Thymus (tissue), 11 donors: ENCODE measurements at regions not wholly inside any gene's neighbourhood (a gene's known extent, or its start where the extent isn't known, plus 50 kb on each side); places are given as distances from the start of the nearest gene placed in this dataset.

Source experiments
- DNase-seq, 9 donors: peaks; one replicate each; pipeline ENCODE4 v3.0.0-alpha.2; 2013; ENCODE audit warnings: low spot score in 9 of 9, low read depth in 6 of 9, missing footprints in 1 of 9
- H3K27ac ChIP-seq, 2 donors: one replicate each; pipeline ENCODE4 v1.5.1; 2013; ENCODE audit warnings: control low read depth in 1 of 2, low read depth in 1 of 2, low read length in 1 of 2, mild to moderate bottlenecking in 1 of 2, moderate library complexity in 1 of 2
- H3K27me3 ChIP-seq, 2 donors: one replicate each; pipeline ENCODE4 v1.5.1; 2013; ENCODE audit warnings: low read length in 1 of 2; ENCODE audit not compliant: control insufficient read depth in 2 of 2, insufficient read depth in 1 of 2
- H3K36me3 ChIP-seq, 2 donors: one replicate each; pipeline ENCODE4 v1.5.1; 2013; ENCODE audit warnings: low read length in 1 of 2, mild to moderate bottlenecking in 1 of 2, moderate library complexity in 1 of 2; ENCODE audit not compliant: control insufficient read depth in 2 of 2, insufficient read depth in 2 of 2
- H3K4me1 ChIP-seq, 2 donors: one replicate each; pipeline ENCODE4 v1.5.1; 2013; ENCODE audit warnings: low read length in 2 of 2; ENCODE audit not compliant: control insufficient read depth in 2 of 2, insufficient read depth in 2 of 2
- H3K4me3 ChIP-seq, 2 donors: one replicate each; pipeline ENCODE4 v1.5.1; 2013; ENCODE audit warnings: low read length in 2 of 2, control low read depth in 1 of 2, mild to moderate bottlenecking in 1 of 2
- H3K9me3 ChIP-seq, 2 donors: one replicate each; pipeline ENCODE4 v1.5.1; 2013; ENCODE audit warnings: low read length in 1 of 2, mild to moderate bottlenecking in 1 of 2; ENCODE audit not compliant: control insufficient read depth in 2 of 2, insufficient read depth in 1 of 2
- WGBS: extraction: QIAGEN DNeasy Blood & Tissue Kit; methylation state at CpG from one replicate; pipeline ENCODE4 v1.1.7; 2013; 5-methylcytosine and 5-hydroxymethylcytosine counted together
- donor health status: healthy.

DNA sequence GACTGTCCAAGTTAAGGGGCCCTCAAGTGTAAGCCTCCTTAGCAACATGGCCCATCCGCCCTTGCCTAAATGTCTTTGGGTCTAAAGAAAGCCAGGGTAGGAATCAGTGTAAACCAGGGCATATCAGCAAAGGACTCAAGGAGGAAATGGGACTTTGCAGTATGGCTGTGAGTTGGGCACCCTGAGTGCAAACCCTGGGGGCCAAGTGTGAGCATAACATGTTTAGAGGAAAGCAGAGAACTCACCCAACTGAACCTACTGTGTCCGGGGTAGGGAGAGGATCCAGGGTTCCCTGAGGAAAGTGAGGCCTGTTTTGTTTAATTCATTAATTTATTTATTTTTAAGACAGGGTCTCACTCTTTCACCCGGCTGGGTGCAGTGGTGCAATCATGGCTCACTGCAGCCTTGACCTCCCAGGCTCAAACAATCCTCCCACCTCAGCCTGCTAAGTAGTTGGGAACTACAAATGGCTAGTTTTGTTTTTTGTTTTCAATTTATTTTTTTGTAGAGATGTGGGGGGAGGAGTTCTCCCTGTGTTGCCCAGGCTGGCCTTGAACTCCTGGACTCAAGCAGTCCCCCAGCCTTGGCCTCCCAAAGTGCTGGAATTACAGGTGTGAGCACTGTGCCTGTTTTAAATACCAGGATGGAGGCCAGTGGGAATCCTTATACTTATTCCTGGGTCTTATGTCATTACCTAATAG lies 51.0 kb upstream of the ACTR3 start:
- no peak overlapping the region for H3K4me3 ChIP-seq
- DNase-seq, result no peak
- no peaks in the 10 kb centered on the region for H3K9me3 ChIP-seq
- 98% methylated on average over 3 of the region's 3 CpGs for WGBS
- H3K36me3 ChIP-seq, result no peaks in the 10 kb centered on the region
- H3K27me3 ChIP-seq, result no peaks in the 10 kb centered on the region
- H3K27ac ChIP-seq, result no peak overlapping the region
- no peaks in the 10 kb centered on the region for H3K4me1 ChIP-seq

DNA sequence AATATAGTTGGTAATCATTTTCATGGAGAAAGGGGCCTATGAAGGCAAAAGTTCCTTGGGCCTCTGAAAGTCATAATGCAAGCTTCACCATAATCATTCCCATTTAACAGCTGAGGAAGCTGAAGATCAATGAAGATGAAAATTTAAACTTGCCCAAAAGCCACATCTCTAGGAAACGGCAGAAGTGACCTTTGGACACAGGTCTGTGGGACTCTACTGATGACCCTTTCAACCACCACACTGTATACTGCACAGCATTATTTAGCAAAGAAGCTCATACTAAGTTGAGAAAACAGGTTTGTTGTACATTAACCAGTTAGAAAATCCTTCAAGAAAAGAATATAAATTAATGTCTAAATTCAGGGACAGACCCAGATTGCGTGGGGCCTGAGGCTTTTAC lies 51.6 kb upstream of the ACTR3 start:
- Histone ChIP-seq H3K36me3 (no peaks in the 10 kb centered on the region), H3K9me3 (no peaks in the 10 kb centered on the region), H3K27me3 (no peaks in the 10 kb centered on the region), H3K27ac (no peak overlapping the region), H3K4me1 (no peaks in the 10 kb centered on the region), H3K4me3 (no peak overlapping the region)
- 99% methylated on average over 2 of the region's 2 CpGs for WGBS
- no peak for DNase-seq

DNA sequence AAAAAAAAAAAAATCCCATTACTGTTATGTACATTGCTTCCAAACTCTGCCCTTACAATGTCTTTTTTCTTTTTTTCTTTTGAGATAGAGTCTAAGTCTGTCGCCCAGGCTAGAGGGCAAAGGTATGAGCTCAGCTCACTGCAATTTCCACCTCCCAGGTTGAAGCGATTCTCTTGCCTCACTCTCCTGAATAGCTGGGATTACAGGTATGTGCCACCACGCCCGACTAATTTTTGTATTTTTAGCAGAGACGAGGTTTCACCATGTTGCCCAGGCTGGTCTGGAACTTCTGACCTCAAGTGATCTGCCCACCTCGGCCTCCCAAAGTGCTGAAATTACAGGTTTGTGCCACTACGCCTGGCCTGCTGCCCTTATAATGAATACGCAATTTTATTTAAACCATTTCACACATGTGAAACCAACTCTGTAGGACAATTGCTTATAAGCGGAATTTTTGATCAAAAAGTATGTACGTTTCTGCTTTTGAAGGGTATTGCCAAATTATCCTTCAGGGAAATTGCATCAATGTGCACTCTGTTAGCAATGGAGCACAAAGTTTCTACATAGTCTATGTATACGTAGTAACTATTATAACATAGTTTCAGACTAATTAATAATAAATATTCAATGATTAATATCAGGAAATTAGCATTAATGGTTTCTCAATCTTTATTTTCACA lies 55.7 kb upstream of the ACTR3 start:
- no peak for DNase-seq
- Histone ChIP-seq H3K4me3 (no peak overlapping the region), H3K4me1 (no peaks in the 10 kb centered on the region), H3K27me3 (no peaks in the 10 kb centered on the region), H3K9me3 (no peaks in the 10 kb centered on the region), H3K36me3 (no peaks in the 10 kb centered on the region), H3K27ac (no peak overlapping the region)
- WGBS, result 97% methylated on average over 11 of the region's 11 CpGs

DNA sequence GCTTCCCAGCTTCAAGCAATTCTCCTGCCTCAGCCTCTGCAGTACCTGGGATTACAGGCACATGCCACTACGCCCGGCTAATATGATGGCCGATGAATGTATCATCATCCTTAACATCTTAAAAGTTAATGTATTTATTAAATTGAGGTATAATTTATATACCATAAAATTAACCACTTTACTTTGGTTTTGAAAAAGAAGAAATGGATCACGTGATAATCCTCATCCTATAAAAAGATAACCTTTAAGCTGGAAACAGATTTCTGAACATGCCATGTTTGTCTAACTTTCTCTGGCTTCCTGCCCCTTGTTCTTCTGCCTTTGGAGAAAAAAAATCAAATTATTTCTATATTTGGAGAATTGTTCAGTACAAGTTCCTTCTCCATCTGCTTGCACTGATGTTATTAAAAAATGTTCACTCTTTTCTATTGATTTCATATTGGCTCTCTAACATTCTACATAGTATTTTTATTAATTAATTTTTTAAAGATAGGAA lies 57.0 kb upstream of the ACTR3 start:
- Histone ChIP-seq H3K9me3 (no peaks in the 10 kb centered on the region), H3K36me3 (no peaks in the 10 kb centered on the region), H3K27ac (no peak overlapping the region), H3K4me1 (no peaks in the 10 kb centered on the region), H3K27me3 (no peaks in the 10 kb centered on the region), H3K4me3 (no peak overlapping the region)
- DNase-seq, result no peak
- 93% methylated on average over 4 of the region's 4 CpGs for WGBS

DNA sequence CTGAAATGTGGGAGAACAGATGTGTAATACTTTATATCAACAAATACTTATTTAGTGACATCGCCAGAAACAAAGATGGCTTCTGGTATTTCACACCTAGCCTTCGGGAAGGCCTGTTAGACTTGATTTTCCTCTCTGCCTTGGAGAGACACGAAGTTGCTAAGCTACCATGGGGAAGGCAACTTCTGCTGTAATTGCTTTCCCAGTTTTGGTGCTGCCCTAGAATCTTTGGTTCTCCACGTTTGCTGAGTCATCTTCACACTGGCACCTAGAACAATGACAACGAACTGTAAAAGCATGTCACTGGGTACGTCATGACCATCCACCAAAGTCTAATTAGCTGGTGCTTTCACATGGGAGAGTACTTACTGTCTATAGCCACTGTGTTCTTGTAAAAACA lies 58.7 kb upstream of the ACTR3 start:
- Histone ChIP-seq H3K27ac (no peak overlapping the region), H3K4me3 (no peak overlapping the region), H3K27me3 (no peaks in the 10 kb centered on the region), H3K4me1 (no peaks in the 10 kb centered on the region), H3K9me3 (no peaks in the 10 kb centered on the region), H3K36me3 (no peaks in the 10 kb centered on the region)
- no peak for DNase-seq
- WGBS, result 87% methylated on average over 6 of the region's 6 CpGs

DNA sequence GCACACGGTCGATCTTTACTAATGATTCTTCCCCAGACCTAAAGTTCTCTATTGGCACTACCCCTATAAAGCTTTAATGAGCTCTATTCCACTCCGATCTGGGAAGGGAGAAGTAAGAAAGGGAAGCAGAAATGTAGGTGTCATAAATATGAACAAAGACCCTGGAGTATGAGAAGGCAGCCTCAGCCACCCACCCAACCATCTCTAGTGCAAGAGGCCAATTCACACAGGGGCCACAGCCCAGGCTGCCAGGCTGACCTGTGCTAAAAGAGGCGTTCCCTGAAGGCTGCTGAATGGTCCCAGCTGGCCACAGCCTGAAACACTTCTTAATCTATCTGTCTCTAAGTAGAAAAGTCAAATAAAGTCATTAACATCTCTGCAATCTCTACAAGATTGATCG lies 60.1 kb upstream of the ACTR3 start:
- Histone ChIP-seq H3K27ac (no peak overlapping the region), H3K36me3 (no peaks in the 10 kb centered on the region), H3K4me1 (no peaks in the 10 kb centered on the region), H3K27me3 (no peaks in the 10 kb centered on the region), H3K4me3 (no peak overlapping the region), H3K9me3 (no peaks in the 10 kb centered on the region)
- 84% methylated on average over 5 of the region's 5 CpGs for WGBS
- no peak for DNase-seq

DNA sequence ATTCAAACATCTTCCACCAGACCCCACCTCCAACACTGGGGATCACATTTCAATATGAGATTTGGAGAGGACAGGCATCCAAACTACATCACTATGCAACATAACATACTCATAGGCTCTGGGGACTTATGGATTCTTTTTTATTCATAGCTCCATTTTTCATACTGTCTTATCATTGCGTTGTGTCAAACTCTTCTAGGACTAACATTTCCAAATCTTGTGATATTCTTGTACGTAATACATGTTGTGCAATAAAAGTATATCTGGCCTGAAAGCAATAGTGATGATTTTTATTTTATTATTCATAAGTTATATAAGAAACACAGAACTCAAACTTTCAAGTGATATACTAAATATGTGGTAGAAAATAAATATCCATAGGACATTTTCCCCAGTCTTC lies 60.6 kb upstream of the ACTR3 start:
- Histone ChIP-seq H3K27me3 (no peaks in the 10 kb centered on the region), H3K9me3 (no peaks in the 10 kb centered on the region), H3K36me3 (no peaks in the 10 kb centered on the region), H3K4me1 (no peaks in the 10 kb centered on the region), H3K4me3 (no peak overlapping the region), H3K27ac (no peak overlapping the region)
- 96% methylated on average over 2 of the region's 2 CpGs for WGBS
- DNase-seq, result no peak

DNA sequence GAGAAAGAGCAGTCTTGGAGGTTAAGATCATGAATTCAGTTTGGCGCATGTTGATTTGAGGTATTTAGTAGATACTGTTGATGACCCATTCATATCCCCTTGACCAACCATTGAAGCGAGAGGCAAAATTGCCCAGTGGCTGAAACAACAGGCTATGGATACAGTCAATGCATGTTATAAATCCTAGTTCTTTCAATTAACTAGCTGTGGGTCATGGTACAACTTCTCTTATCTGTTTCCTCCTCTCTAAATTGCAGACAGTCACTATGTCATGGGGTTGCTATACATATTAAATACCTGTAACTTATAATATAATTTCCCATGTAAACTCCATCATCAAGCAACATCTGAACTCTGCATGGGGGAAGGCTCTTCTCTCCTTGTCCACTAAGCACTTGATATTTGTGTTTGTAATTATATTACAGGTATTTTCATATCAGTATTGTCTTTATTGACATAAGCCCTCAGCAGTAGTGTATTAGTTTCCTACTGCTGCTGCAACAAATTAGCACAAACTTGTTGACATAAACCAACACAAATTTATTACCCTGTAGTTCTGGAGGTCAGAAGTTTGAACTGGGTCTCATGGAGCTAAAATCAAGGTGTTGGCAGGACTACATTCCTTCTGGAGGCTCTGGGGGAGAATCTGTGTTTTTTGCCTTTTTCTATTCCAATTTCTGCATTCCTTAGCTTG lies 61.7 kb upstream of the ACTR3 start:
- WGBS, result 98% methylated on average over 2 of the region's 2 CpGs
- no peak for DNase-seq
- Histone ChIP-seq H3K27ac (no peak overlapping the region), H3K4me3 (no peak overlapping the region), H3K9me3 (no peaks in the 10 kb centered on the region), H3K36me3 (no peaks in the 10 kb centered on the region), H3K4me1 (no peaks in the 10 kb centered on the region), H3K27me3 (no peaks in the 10 kb centered on the region)

DNA sequence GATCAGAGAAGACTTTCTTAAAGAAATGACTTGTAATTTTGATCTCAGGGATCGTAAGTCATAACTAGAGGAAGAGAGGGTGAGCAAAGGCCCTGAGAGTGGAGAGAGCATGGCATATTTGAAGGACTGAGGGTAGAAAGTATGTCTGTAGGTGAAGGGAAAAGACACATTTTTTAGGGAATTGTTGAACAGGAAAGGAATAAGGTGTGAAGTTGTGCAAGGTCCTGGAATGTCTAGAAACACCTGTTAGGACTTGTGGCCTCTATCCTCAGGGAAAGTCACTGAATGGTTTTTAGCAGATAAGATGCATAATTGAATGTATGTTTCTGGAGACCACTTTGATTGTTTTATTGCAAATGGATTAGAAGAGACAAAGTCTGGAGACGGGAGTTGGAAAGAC lies 62.5 kb upstream of the ACTR3 start:
- no peaks in the 10 kb centered on the region for H3K9me3 ChIP-seq
- WGBS, result over 99% methylated on average over 2 of the region's 2 CpGs
- no peaks in the 10 kb centered on the region for H3K27me3 ChIP-seq
- H3K36me3 ChIP-seq, result no peaks in the 10 kb centered on the region
- no peak overlapping the region for H3K4me3 ChIP-seq
- H3K4me1 ChIP-seq, result no peaks in the 10 kb centered on the region
- H3K27ac ChIP-seq, result no peak overlapping the region
- no peak for DNase-seq
